DOHH2 (cell line): ENCODE measurements at regions not wholly inside any gene's neighbourhood (a gene's known extent, or its start where the extent isn't known, plus 50 kb on each side); places are given as distances from the start of the nearest gene placed in this dataset.

Source experiments
- CTCF ChIP-seq: fragments of 200-600 bp; sonication (generic); IDR thresholded peaks from one replicate; pipeline ENCODE4 v1.5.1; 2014; ENCODE audit warnings: antibody characterized with exemption, mild to moderate bottlenecking, low read depth, low read length; ENCODE audit not compliant: poor library complexity, severe bottlenecking
- EZH2phosphoT487 ChIP-seq: fragments of 200-600 bp; sonication (generic); IDR thresholded peaks from 2 replicates; pipeline ENCODE4 v1.6.1; 2017; ENCODE audit warnings: borderline replicate concordance, mild to moderate bottlenecking, antibody characterized with exemption, low read length, moderate library complexity, mixed read lengths

- no peak for TF ChIP-seq CTCF
- TF ChIP-seq EZH2phosphoT487, result no peak
Observed at GRCh38 chr1:229000187-229000586, 264.9 kb downstream of the RHOU start.
